Peyer's patch (tissue), 4 donors: ENCODE measurements at regions not wholly inside any gene's neighbourhood (a gene's known extent, or its start where the extent isn't known, plus 50 kb on each side); places are given as distances from the start of the nearest gene placed in this dataset.

Experiments used
- CTCF ChIP-seq, 6 experiments: fragments of 450-650 bp in 4 of 6; fragments of 200-600 bp in 2 of 6; sonication (generic) in 1 of 6; IDR thresholded peaks; one replicate each; pipeline ENCODE4 v1.5.1; 2017 to 2019; ENCODE audit warnings: antibody characterized with exemption in 6 of 6, mild to moderate bottlenecking in 3 of 6, moderate library complexity in 1 of 6
- POLR2A ChIP-seq, 2 donors: fragments of 450-650 bp; IDR thresholded peaks; one replicate each; pipeline ENCODE4 v1.5.1; 2017; ENCODE audit warnings: antibody characterized with exemption in 2 of 2, mild to moderate bottlenecking in 2 of 2, moderate library complexity in 2 of 2

- TF ChIP-seq CTCF (IDR thresholded peaks at IDR 0.05): no peak
- TF ChIP-seq POLR2A (IDR thresholded peaks at IDR 0.05): no peak
Observed at GRCh38 chr7:88490161-88490560, 183.5 kb upstream of the STEAP4 start.
